Heart left ventricle (tissue), 16 donors: ENCODE measurements at regions not wholly inside any gene's neighbourhood (a gene's known extent, or its start where the extent isn't known, plus 50 kb on each side); places are given as distances from the start of the nearest gene placed in this dataset.
"Not testable (repeated sequence)": the region's sequence is repeated elsewhere in the genome, so short reads cannot be mapped to it uniquely, and the experiment has no call there.

Experiments
- ATAC-seq, 4 donors: fragments of 200-7000 bp; cut with Tn5 transposase; one replicate each; pipeline ENCODE4 v1.9.1; 2020 to 2022; ENCODE audit warnings: moderate library complexity in 4 of 4, mild to moderate bottlenecking in 3 of 4, moderate number of reproducible peaks in 1 of 4
- DNase-seq, 5 donors: peaks; one replicate each; pipeline ENCODE4 v3.0.0-alpha.2; 2020
- H3K27ac ChIP-seq, 12 donors: fragments of 200-600 bp; sonication (generic) in 4 of 12; one replicate each; pipeline versions ENCODE4 v1.5.0 to v1.8.0; 2016 to 2022; ENCODE audit warnings: mild to moderate bottlenecking in 2 of 12
- H3K27me3 ChIP-seq, 9 donors: fragments of 200-600 bp; sonication (generic) in 2 of 9; one replicate each; pipeline versions ENCODE4 v1.5.1 to v1.8.0; 2016 to 2022; ENCODE audit warnings: mild to moderate bottlenecking in 3 of 9
- H3K36me3 ChIP-seq, 9 donors: fragments of 200-600 bp; sonication (generic) in 2 of 9; one replicate each; pipeline versions ENCODE4 v1.5.0 to v1.8.0; 2018 to 2022; ENCODE audit warnings: mild to moderate bottlenecking in 2 of 9
- H3K4me1 ChIP-seq, 12 donors: fragments of 200-600 bp; sonication (generic) in 4 of 12; one replicate each; pipeline versions ENCODE4 v1.5.0 to v1.8.0; 2016 to 2022; ENCODE audit warnings: mild to moderate bottlenecking in 3 of 12
- H3K4me3 ChIP-seq, 12 donors: fragments of 200-600 bp; sonication (generic) in 4 of 12; one replicate each; pipeline versions ENCODE4 v1.5.0 to v1.8.0; 2017 to 2022; ENCODE audit warnings: mild to moderate bottlenecking in 9 of 12, moderate library complexity in 4 of 12
- H3K9me3 ChIP-seq, 12 donors: fragments of 200-600 bp; sonication (generic) in 4 of 12; one replicate each; pipeline versions ENCODE4 v1.5.0 to v1.8.0; 2016 to 2022; ENCODE audit warnings: mild to moderate bottlenecking in 1 of 12
- POLR2A ChIP-seq, 2 donors: fragments of 450-650 bp; IDR thresholded peaks; one replicate each; pipeline ENCODE4 v1.6.1; 2017; ENCODE audit warnings: antibody characterized with exemption in 2 of 2, mild to moderate bottlenecking in 2 of 2, moderate library complexity in 2 of 2
- WGBS, 4 donors: extraction: QIAGEN DNeasy Blood & Tissue Kit in 2 of 4; methylation state at CpG; one replicate each; pipeline versions ENCODE4 v1.1.5 to v1.1.7; 2013 to 2018; 5-methylcytosine and 5-hydroxymethylcytosine counted together
- intact Hi-C, 10 donors: fragments of 100-400 bp; cut with DNase I; formaldehyde crosslinking; loops; one replicate each; pipeline versions ENCODE4 v1.11.1 to v1.14.2; 2022
- TF ChIP-seq, protein P1 (sequence below), 12 donors: fragments of 200-600 bp; sonication (generic) in 4 of 12; IDR thresholded peaks; one replicate each; pipeline versions ENCODE4 v1.5.0 to v1.8.0; 2018 to 2022; ENCODE audit warnings: antibody characterized with exemption in 12 of 12, mild to moderate bottlenecking in 5 of 12
- donor health status: ischemic (EF 13 %, LVEDD 7.1; RV severe dilation, severe dysfunction).
- donor health status: healthy with polysubstance abuse.
- donor health status: DM: no; HTN: yes; CAD: no.
- donor health status: DM: no; HTN: no; CAD: no.
- donor health status: ischemic (EF 25% LVEDD 6.9; RV normal size, moderate dysfunction).
- donor health status: ischemic (EF 25% LVEDD 5.7; RV mildly dilated, moderate dysfunction).
- donor health status: healthy.
- donor health status: DM: yes; HTN: yes; CAD: no.
- donor health status: ischemic (EF 35%, LVEDD 5.7; RV mildly dilated, moderate dysfunction).
- donor health status: nonischemic (EF 11% LVEDD 7.7; RV severe dilation, severe dysfunction).
- donor health status: DM: yes; HTN: yes; CAD: no.
- donor health status: PGD.
- donor health status: ischemic (EF 29% LVEDD 5.4; RV normal size, mild dysfunction).
- donor health status: nonischemic (EF 23%, LVEDD 6.1; RV moderate dilation, normal function).

GRCh38 chr10:15428681-15429080 lies 57.6 kb upstream of the FAM171A1 start:
- ATAC-seq: no peak
- no peak for DNase-seq
- Histone ChIP-seq H3K4me3 (no peak overlapping the region), H3K27ac (no peak overlapping the region), H3K4me1 (peaks cover 0 to 4% (median 0%) of the 10 kb centered on the region in 12 donors), H3K9me3 (no peaks in the 10 kb centered on the region), H3K27me3 (no peaks in the 10 kb centered on the region), H3K36me3 (no peaks in the 10 kb centered on the region)
- TF ChIP-seq POLR2A (IDR thresholded peaks at IDR 0.05): no peak
- TF ChIP-seq, protein P1, sequence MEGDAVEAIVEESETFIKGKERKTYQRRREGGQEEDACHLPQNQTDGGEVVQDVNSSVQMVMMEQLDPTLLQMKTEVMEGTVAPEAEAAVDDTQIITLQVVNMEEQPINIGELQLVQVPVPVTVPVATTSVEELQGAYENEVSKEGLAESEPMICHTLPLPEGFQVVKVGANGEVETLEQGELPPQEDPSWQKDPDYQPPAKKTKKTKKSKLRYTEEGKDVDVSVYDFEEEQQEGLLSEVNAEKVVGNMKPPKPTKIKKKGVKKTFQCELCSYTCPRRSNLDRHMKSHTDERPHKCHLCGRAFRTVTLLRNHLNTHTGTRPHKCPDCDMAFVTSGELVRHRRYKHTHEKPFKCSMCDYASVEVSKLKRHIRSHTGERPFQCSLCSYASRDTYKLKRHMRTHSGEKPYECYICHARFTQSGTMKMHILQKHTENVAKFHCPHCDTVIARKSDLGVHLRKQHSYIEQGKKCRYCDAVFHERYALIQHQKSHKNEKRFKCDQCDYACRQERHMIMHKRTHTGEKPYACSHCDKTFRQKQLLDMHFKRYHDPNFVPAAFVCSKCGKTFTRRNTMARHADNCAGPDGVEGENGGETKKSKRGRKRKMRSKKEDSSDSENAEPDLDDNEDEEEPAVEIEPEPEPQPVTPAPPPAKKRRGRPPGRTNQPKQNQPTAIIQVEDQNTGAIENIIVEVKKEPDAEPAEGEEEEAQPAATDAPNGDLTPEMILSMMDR (IDR thresholded peaks at IDR 0.05): no peak
- 74 to 84% (median 81%) methylated on average over 2 of the region's 2 CpGs for WGBS, 4 donors
- intact Hi-C loops: no loop called here

DNA sequence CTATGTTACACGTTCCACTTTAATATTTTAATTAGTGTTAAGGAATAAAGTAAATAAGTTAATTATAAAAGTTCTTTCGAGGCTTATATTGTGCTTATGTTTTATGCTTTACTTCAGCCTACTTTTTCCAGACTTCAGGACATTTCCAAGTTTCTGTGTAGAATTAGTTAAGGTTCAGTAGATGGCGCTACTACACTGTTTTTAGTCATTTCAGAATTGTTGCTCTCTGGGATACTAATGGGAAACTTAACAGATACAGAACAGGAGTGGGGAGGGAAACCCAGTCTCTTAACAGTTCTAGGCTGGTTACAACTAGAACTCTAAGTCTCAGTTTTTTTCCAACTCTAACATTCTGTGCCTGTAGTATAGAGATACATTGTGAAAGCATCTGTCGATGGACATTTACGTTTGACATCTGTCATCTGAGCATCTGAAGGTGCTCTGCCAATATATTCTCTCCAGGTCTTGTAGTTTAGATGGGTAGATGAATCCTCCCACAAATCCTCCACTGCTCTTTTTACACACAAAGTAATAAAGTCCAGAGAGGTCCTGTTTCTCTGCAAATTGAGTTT lies 56.8 kb upstream of the FAM171A1 start:
- intact Hi-C loops: no loop called here
- TF ChIP-seq, protein P1 (IDR thresholded peaks at IDR 0.05): peak; percentile 25 to 69 (median 53)
- no peak for TF ChIP-seq POLR2A (IDR thresholded peaks at IDR 0.05)
- WGBS, 4 donors: 29 to 35% (median 30%) methylated on average over 5 of the region's 5 CpGs
- no peak for DNase-seq
- Histone ChIP-seq H3K27me3 (no peaks in the 10 kb centered on the region), H3K36me3 (no peaks in the 10 kb centered on the region), H3K4me3 (no peak overlapping the region), H3K9me3 (no peaks in the 10 kb centered on the region), H3K4me1 (peaks cover 0 to 4% (median 0%) of the 10 kb centered on the region in 12 donors), H3K27ac (no peak overlapping the region)
- ATAC-seq: peak in 3 of 4 donors; percentile 22 to 50 (median 28)

- TF ChIP-seq, protein P1 (IDR thresholded peaks at IDR 0.05): no peak
- TF ChIP-seq POLR2A (IDR thresholded peaks at IDR 0.05): no peak
- Histone ChIP-seq H3K27me3 (no peaks in the 10 kb centered on the region), H3K27ac (no peak overlapping the region), H3K4me3 (no peak overlapping the region), H3K4me1 (no peaks in the 10 kb centered on the region), H3K36me3 (no peaks in the 10 kb centered on the region), H3K9me3 (no peaks in the 10 kb centered on the region)
- intact Hi-C loops: no loop called here
- 89 to 93% (median 90%) methylated on average over 12 to 15 of the region's 15 CpGs for WGBS, 4 donors
- ATAC-seq: no peak
- no peak for DNase-seq
Observed at GRCh38 chr10:15426558-15426957, 55.5 kb upstream of the FAM171A1 start.

GRCh38 chr10:15426115-15426514 lies 55.0 kb upstream of the FAM171A1 start:
- H3K27ac ChIP-seq: no peak overlapping the region
- TF ChIP-seq, protein P1 (IDR thresholded peaks at IDR 0.05): no peak
- TF ChIP-seq POLR2A (IDR thresholded peaks at IDR 0.05): no peak
- no peaks in the 10 kb centered on the region for H3K4me1 ChIP-seq
- intact Hi-C loops: no loop called here
- ATAC-seq (no peak), DNase-seq (no peak)
- 93 to 100% (median 95%) methylated on average over 7 to 29 of the region's 29 CpGs for WGBS, 4 donors
- H3K4me3 ChIP-seq: no peak overlapping the region
- H3K9me3 ChIP-seq: no peaks in the 10 kb centered on the region
- H3K36me3 ChIP-seq: no peaks in the 10 kb centered on the region
- no peaks in the 10 kb centered on the region for H3K27me3 ChIP-seq

GRCh38 chr10:15421875-15422274 lies 50.8 kb upstream of the FAM171A1 start:
- H3K27me3 ChIP-seq, H3K27ac ChIP-seq, H3K4me3 ChIP-seq, H3K4me1 ChIP-seq, ATAC-seq, H3K9me3 ChIP-seq, DNase-seq, H3K36me3 ChIP-seq: not testable (repeated sequence)
- intact Hi-C loops: loop anchor here in 1 of 10 donors (5.0 kb wide), 1 partner anchor 210 kb away; no protein-coding TSS in a partner anchor
- 97 to 99% (median 97%) methylated on average over 4 of the region's 4 CpGs for WGBS, 4 donors
